Keratinocyte (primary cell): ENCODE measurements at regions not wholly inside any gene's neighbourhood (a gene's known extent, or its start where the extent isn't known, plus 50 kb on each side); places are given as distances from the start of the nearest gene placed in this dataset.

ENCODE experiments used
- EZH2 ChIP-seq: IDR thresholded peaks from one replicate; pipeline ENCODE4 v1.6.1; 2012; ENCODE audit warnings: inconsistent platforms, mild to moderate bottlenecking, low read length, moderate library complexity
- TF ChIP-seq, protein P1 (sequence below), 3 experiments: IDR thresholded peaks in 1 of 3; conservative IDR thresholded peaks in 1 of 3; optimal IDR thresholded peaks in 1 of 3; 2 replicates in 2 of 3; 3 replicates in 1 of 3; pipeline versions ENCODE3 to v1.5.1; 2011; ENCODE audit warnings: low read length in 3 of 3, mild to moderate bottlenecking in 3 of 3, moderate library complexity in 2 of 3, control low read depth in 1 of 3, inconsistent platforms in 1 of 3; ENCODE audit not compliant: insufficient read depth in 2 of 3; ENCODE audit errors: extremely low read depth in 1 of 3

DNA sequence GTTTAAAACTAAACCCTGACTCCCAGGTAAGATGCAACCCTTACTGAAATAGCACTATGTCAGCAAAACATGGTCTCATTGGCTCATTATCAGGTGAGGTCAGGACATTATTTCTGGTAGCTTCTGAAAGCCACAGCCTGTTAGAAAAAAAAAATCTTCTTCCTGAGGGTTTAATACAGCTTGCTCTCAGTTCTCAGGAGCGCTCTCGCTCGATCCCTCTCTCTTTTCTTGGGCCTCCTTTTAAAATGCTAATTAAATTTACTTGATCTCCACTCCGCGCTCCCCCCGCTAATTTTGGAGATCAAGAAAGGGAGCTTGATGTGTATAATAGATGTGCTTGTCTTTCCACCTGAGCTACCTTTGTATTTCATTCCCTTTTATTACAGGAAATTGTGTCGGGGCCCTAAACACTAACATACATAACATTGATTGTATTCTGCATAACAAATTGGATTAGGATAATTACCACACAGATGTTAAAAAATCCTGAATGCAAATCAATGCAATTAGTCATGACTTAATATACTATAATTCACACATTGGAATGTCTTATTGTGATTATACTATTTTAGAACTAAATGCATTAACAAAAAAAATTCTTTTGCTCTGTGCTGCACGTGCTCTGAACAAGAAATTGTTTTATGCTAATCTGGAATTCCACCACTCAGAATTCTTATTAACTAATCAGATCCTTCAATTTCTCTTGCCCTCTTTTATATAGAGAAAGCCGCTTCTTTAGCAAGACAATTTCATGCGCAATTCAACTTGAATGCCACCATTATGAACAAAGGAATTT is 101.6 kb upstream of the TEX13D start:
- TF ChIP-seq, protein P1, sequence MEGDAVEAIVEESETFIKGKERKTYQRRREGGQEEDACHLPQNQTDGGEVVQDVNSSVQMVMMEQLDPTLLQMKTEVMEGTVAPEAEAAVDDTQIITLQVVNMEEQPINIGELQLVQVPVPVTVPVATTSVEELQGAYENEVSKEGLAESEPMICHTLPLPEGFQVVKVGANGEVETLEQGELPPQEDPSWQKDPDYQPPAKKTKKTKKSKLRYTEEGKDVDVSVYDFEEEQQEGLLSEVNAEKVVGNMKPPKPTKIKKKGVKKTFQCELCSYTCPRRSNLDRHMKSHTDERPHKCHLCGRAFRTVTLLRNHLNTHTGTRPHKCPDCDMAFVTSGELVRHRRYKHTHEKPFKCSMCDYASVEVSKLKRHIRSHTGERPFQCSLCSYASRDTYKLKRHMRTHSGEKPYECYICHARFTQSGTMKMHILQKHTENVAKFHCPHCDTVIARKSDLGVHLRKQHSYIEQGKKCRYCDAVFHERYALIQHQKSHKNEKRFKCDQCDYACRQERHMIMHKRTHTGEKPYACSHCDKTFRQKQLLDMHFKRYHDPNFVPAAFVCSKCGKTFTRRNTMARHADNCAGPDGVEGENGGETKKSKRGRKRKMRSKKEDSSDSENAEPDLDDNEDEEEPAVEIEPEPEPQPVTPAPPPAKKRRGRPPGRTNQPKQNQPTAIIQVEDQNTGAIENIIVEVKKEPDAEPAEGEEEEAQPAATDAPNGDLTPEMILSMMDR (optimal IDR thresholded peaks at IDR 0.05 in 1 of 3, IDR thresholded peaks at IDR 0.05 in 1 of 3, conservative IDR thresholded peaks at IDR 0.05 in 1 of 3; ENCODE audit: extremely low read depth in 1 of 3, insufficient read depth in 2 of 3, low read length in 3 of 3), result no peak
- no peak for TF ChIP-seq EZH2
